NCI-H2029 (cell line): ENCODE measurements at regions not wholly inside any gene's neighbourhood (a gene's known extent, or its start where the extent isn't known, plus 50 kb on each side); places are given as distances from the start of the nearest gene placed in this dataset.
"Not testable (repeated sequence)": the region's sequence is repeated elsewhere in the genome, so short reads cannot be mapped to it uniquely, and the experiment has no call there.

Experiments used
- DNase-seq: peaks from one replicate; lab custom pipeline; 2025; lab: John Stamatoyannopoulos, UW

DNA sequence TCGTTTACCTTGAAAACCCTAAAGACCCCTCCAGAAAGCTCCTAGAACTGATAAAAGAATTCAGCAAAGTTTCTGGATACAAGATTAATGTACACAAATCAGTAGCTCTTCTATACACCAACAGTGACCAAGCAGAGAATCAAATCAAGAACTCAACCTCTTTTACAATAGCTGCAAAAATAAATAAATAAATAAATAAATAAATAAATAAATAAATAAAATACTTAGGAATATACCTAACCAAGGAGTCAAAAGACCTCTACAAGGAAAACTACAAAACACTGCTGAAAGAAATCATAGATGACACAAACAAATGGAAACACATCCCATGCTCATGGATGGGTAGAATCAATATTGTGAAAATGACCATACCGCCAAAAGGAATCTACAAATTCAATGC is 186.8 kb upstream of the EOLA2 start:
- DNase-seq = not testable (repeated sequence)

- no peak for DNase-seq
Measured at GRCh38 chrX:150127216-150127615, 188.9 kb upstream of the EOLA2 start.

- no peak for DNase-seq
Measured at GRCh38 chrX:150143721-150144440, 205.6 kb upstream of the EOLA2 start.

GRCh38 chrX:150146271-150146896 is 208.1 kb upstream of the EOLA2 start:
- no peak for DNase-seq

DNA sequence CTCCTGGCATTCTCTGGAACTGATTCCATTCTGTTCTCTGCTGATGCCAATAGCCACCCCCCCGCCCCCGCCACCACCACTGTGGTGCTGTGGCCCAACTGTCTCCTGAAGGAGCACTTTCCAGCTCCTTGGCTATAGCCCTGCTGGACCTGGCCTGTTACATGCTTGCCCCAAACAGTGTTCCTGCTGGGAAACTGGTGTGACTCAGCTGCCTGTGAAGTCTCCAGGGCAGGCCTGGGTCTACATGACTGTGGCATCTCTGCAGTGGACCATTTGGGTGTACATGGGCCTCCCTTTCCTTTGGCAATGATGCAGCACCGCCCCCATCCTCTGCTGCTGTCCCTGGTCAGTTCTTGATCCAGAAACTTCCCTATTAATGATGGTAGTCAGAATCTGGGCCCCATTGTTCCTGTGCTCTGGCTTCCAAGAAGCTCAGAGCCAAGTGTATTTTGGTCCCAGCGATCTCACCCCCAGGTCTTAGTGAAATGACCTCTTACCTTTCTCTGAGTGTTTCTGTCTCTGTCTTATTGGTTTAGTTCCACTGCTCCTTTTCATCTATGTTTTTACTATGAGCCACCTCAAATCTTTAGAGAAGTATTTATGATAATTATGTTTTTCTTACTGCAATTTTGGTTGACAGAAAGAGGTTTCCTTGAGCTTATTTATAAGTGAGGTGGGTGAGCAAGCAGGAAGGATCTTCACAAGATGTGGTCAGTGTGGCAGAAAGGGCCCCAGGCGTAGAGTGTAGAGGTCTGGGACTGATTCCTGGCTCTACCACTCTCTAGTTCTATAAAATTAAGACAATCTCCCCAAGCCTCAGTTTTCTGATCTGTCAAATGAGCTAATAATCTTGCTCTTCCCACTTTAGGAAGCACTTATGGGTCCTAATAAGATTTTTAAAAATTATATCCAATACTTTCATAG is 210.7 kb upstream of the EOLA2 start:
- DNase-seq = no peak

- no peak for DNase-seq
Measured at GRCh38 chrX:150150076-150150779, 211.9 kb upstream of the EOLA2 start.

- no peak for DNase-seq
Measured at GRCh38 chrX:150150780-150151125, 212.4 kb upstream of the MAMLD1 start.

- no peak for DNase-seq
Measured at GRCh38 chrX:150152036-150152435, 211.1 kb upstream of the MAMLD1 start.

GRCh38 chrX:150152546-150152945 is 210.6 kb upstream of the MAMLD1 start:
- no peak for DNase-seq

DNA sequence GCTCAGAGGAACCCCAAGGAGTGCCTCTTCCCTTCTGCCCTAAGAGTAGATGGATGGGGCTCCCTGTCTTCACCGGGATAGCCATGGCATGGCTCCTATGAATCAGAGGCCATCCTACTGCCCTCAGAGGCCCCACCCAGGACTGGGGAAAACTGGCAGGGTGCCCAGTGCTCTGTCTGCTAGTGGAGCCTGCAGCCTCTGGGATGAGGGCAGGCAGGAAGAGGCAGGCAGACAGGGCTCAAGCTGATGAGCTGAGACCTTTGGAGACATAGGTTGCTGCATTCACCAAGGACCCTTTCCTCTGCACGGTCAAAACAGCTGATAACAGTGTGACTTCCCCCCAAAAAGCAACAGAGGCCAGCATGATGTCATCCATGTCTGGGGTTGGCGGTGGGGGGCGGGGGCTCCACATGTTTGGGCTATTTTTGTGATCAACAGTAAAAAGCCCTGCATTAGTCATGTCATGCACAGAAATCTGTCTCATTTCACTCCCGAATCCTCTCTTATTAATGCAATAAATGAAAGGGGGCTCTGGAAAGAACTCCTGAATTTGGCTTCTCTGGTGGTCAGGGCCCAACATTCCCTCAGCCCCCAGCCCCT is 207.6 kb upstream of the MAMLD1 start:
- no peak for DNase-seq

- DNase-seq = no peak
Measured at GRCh38 chrX:150156615-150157014, 206.5 kb upstream of the MAMLD1 start.

GRCh38 chrX:150157291-150157690 is 205.8 kb upstream of the MAMLD1 start:
- no peak for DNase-seq

- DNase-seq = no peak
Measured at GRCh38 chrX:150158554-150159332, 204.4 kb upstream of the MAMLD1 start.

DNA sequence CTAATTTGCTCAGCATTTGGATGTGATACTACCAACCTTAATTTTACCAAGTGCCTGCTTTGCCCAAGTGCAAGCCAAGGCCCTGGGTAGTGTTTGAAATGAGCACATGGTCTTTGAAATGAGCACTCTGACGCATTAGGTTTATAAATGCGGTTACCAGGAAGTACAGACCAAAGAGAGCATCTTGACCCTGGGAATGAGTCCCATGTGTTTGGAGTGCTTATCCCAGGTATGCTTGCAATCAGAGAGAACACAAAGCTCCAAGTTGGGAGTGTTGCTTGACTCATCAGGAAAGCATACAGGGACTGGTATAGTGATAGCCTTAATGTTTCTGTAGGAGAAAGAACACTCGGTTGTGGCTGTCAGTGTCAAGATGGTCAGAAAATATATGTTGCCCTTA is 203.6 kb upstream of the MAMLD1 start:
- DNase-seq = no peak

GRCh38 chrX:150160656-150161055 is 202.5 kb upstream of the MAMLD1 start:
- DNase-seq = no peak

- DNase-seq = no peak
Measured at GRCh38 chrX:150161193-150161592, 201.9 kb upstream of the MAMLD1 start.

GRCh38 chrX:150162141-150162540 is 201.0 kb upstream of the MAMLD1 start:
- DNase-seq = no peak

- no peak for DNase-seq
Measured at GRCh38 chrX:150163221-150163930, 199.7 kb upstream of the MAMLD1 start.

GRCh38 chrX:150163956-150164726 is 199.0 kb upstream of the MAMLD1 start:
- no peak for DNase-seq
